NCI-H2196 (cell line): ENCODE measurements at regions not wholly inside any gene's neighbourhood (a gene's known extent, or its start where the extent isn't known, plus 50 kb on each side); places are given as distances from the start of the nearest gene placed in this dataset.

Source experiments
- DNase-seq: peaks from one replicate; lab custom pipeline; 2025; ENCODE audit not compliant: unreplicated experiment; lab: John Stamatoyannopoulos, UW

DNA sequence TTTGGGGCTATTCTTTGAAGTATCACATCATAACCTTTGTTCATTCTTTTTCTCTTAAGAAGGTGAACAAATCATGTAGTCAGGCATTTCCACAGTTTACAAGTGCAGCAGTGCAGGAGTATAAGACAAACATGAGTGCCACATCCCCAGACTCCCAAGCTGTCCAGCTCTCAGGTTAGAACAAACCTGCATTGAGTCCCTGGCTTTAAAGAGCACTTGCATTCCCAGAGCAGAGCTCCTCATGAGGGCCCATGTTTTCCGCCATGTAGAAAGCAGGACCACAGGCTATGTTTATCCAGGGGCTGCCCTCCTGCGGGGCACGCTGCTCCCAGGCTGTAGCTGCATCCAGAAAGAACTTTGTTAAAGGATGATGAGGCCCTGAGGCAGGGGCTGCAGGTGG, 267.7 kb downstream of the TLE3 start:
- no peak for DNase-seq

DNA sequence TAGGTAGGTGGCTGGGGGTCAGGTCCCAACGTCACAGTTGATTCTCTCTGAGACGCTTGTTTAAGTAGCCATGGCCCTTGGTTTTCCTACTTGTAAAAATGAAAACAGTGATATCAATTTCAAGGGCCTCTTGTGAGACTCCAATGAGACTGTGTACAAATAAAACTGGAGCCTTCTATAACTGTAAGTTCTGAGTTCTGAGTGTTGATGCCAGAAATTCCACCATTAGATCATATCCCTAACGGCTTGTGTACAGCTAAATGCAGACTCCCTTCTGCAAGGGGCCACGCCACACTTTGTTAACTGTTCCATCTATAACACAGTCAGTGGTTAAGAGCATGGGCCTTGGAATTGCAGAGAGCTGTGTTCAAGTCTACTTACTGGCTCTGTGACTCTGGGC, 267.3 kb downstream of the TLE3 start:
- DNase-seq: peak; percentile 15

GRCh38 chr15:69830876-69831275, 266.8 kb downstream of the TLE3 start:
- no peak for DNase-seq

DNA sequence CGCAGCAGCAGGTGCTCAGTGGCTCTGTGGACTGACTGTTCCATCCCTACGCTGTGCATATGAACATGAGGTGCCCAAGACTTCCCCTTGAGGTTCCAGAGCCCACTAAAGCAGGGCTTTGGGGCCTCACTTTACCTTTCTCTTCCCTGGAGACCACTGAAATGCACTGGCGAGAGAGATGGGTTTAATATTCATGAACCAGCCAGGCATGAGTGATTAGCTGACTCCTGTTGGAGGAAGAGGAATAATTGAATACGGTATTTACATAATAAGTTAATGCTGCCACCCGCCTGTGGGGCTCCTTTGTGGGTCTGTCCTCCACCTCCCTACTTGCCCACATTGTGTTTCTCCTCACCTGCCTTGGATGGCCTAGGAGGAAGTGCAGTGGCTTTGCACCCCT, 263.4 kb downstream of the TLE3 start:
- no peak for DNase-seq

DNA sequence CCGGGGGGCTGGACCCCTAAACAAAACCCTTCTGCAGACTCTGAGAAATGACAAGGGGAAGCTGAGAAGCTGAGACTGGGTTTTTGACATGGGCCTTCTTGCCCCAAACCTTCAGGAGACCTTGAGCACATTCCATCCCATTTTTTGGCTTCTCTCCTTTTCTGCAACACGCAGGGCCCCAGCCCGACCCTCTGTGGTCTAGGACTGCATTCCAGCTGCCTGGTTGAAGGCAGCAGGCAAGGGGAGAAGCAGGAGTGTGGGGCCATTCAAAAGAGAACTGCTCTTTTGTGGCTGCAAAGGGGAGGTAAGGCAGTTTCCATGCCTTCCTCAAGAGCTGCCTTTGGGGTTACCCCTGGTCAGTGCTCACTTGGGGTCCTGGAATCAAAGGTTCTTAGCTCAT, 263.0 kb downstream of the TLE3 start:
- no peak for DNase-seq

DNA sequence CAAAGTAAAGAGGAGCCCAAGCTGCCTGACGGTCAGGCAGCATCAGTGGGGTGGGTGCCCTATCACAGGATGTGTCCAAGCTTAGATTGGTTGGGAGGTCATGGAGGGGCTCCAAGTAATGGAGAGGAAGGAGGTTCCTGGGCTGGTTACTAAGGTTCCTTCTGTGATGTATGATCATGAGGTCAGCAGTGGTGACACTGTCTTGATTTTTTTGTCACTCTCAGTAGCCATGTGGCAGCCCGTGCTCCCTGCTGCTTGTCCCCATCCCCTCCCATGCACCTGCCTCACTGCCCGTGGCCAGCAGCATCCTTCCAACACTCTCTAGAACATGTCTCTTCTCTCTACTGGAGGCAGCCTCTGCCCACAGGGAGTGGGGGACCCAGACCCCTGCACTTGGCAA, 261.7 kb downstream of the TLE3 start:
- no peak for DNase-seq

GRCh38 chr15:69836526-69837230, 261.0 kb downstream of the TLE3 start:
- DNase-seq: no peak

GRCh38 chr15:69838338-69838737, 259.4 kb downstream of the TLE3 start:
- DNase-seq: no peak

- DNase-seq: no peak
Observed at GRCh38 chr15:69838994-69839393, 258.7 kb downstream of the TLE3 start.

DNA sequence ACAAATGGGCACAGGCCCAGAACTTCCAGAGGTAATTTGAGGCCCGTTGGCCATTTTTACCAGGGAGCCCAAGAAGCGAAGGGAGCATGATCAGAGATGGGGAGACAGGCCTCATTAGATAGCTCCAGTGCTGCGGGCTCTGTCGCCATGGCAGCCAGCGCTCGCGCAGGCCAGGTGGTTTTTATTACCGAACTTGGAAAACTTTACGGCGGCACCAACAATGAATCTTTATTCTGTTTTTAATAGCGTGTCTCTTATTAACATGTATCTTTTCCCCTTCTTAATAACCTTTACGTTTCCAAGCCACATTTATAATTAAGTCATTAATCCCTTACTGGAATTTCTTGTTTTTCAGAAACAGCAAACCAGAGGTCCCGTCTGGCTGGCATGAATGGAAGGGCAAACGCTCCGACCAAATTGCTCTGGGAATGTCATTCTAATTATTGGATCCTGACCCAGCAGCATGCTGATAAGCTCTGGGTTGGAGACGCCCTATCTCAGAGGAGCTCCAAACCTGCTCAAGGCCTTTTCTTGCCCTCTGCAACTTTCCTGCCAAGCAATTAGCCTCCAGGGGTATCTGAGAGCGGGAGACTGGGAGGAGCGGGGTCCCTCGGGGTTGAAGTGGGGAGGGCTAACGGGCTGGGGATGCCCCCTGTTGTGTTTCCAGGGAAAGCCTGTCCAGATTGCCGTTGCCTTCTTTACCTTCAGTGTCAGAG, 256.4 kb downstream of the TLE3 start:
- DNase-seq: no peak

DNA sequence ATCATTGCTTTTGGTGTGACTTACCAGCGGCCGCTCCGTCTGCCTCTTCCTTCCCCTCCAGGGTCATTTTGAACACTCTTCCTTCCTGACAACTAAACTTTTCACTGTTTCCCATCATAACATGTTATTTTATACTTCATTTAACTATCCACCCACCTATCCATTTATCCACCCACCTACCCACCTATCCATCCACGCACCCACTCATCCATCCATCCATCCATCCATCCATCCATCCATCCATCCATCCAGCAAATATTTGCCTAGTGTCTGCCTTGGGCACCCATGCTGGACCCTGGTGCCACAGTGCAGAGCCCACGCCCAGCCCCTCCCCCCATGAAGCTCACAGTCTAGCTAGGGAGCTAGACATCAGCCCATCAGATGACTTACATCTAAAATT, 254.9 kb downstream of the TLE3 start:
- DNase-seq: no peak

- DNase-seq: no peak
Observed at GRCh38 chr15:69843276-69843899, 254.3 kb downstream of the TLE3 start.

- DNase-seq: no peak
Observed at GRCh38 chr15:69843900-69844304, 253.8 kb downstream of the TLE3 start.

- no peak for DNase-seq
Observed at GRCh38 chr15:69845159-69845558, 252.6 kb downstream of the TLE3 start.

- DNase-seq: no peak
Observed at GRCh38 chr15:69847625-69848024, 250.1 kb downstream of the TLE3 start.

DNA sequence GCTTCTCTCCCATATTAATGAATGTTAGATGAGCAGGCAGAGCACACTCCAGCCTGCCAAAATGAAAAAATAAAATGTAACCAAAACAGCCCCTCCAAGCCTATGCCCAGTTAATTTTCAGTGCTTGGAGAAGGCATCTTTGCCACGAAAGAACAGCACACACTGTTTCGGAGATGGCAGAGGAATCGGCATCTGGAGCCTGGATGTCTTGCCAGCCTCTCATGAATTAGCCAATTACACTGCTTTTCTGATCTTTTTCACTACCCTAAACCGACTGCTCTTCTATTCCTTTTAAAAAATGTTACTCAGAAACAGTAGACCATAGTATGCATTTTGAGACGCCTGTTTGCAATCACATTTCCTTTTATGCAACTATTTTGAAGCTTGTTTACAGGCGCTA, 249.6 kb downstream of the TLE3 start:
- no peak for DNase-seq

DNA sequence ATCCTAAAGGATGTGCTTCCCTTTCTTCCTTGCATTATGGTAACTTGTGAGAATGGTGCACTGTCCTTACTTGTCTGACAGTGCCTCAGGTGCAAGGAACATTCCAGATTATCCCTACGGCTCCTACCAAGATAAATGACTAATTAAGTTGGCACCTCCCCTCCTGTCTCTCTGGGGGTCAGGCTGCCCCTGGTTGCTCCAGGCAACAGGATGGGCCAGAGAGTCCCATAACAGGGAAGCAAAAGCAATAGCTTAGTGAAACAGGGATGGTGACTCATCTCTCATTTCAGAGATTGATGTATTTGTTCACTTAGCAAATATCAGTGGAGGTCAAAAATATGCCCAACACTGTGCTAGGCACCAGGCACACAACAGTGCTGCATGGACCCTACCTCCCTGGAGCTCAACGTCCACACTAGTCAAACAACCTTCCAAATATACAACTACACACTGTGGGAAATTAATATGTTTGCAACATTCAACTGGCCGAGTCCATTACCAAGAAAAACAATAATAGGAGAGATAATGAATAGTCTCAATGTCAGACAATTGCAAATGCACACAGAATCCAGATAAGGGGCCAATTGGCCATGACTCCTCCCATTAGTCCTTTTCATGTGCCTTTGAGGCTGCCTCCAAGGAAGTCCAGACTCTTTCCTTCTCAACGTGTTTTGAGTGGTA, 249.0 kb downstream of the TLE3 start:
- no peak for DNase-seq

DNA sequence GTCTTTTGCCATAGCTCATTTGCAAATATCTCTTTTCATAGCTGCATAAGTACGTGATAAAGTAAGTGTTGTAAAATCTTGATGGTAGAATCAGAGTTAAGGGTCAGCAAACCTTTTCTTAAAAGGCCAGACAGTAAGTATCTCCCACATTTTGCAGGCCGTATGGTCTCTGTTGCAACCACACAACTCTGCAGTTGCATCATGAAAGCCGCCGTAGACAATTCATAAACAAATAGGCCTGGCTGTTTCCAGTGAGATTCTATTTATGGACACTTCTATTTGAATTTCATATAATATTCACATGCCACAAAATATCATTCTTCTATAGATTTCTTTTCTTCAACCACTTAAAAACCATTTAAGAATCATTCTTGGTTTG, 248.5 kb downstream of the TLE3 start:
- no peak for DNase-seq

GRCh38 chr15:69852482-69852881, 245.2 kb downstream of the TLE3 start:
- no peak for DNase-seq

DNA sequence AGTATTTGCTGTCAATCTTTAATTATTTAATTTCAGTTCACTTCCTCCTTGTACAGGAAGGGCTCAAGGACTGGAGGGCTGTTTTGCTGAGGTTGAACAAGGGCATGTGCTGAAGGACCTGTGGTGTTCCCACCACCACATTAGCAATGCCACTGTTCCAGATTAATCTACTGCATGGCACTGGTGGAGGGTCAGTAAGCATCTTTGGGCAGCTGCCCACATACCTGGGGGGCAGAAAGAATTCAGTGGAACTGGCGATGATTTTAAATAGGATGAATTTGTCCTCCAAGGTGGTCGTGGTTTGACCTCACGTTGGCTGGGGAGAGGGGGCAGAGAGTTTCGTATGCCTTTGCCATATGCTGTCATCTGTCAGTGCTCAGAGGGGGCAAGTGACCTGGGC, 244.8 kb downstream of the TLE3 start:
- no peak for DNase-seq

DNA sequence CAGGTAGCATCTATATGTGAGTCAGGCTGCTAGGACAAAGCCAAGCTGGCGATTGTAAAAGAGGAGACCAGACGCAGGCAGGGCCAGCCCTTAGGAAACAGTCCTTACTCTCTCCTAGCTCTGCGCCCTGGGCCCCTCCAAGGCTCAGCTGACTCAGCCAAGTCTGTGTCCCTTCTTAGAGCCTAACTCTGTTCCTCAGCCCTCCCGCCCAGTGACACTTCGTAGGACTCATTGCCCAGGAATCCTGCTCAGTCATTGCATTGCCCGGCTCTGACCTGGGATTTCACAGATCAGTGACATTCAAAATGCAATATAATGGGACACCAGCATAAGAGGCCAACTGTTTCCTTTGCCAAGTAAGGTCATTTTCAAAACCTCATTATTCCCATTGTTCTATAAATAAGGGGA, 244.2 kb downstream of the TLE3 start:
- DNase-seq: no peak

- DNase-seq: no peak
Observed at GRCh38 chr15:69854001-69854400, 243.7 kb downstream of the TLE3 start.
